ENCODE measurements at regions not wholly inside any gene's neighbourhood (a gene's known extent, or its start where the extent isn't known, plus 50 kb on each side); places are given as distances from the start of the nearest gene placed in this dataset.
"Not testable (repeated sequence)": the region's sequence is repeated elsewhere in the genome, so short reads cannot be mapped to it uniquely, and the experiment has no call there.

DNA sequence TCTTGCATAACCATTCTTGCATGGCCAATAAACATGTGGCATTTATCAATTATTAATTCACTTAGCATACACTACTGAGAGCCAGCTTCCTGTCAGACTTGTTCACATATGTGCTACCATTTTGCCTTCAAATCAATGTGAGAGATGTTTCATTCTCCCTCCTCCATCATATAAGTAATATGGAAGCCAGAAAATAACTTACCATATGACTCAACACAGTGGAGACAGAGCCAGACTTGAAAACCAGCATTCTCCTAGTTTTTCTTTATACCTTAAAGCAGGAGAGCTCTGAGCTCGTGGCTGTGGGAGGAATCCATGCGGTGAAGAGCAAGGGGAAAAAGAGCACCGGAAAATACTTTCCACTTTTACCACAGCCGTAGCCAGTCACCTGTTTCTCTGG, 215.0 kb upstream of the LRATD1 start:
- no peak for DNase-seq

- DNase-seq = no peak
These were observed 214.4 kb upstream of the LRATD1 start for GRCh38 chr2:14418115-14418514.

GRCh38 chr2:14420851-14421250, 211.7 kb upstream of the LRATD1 start:
- DNase-seq = no peak

DNA sequence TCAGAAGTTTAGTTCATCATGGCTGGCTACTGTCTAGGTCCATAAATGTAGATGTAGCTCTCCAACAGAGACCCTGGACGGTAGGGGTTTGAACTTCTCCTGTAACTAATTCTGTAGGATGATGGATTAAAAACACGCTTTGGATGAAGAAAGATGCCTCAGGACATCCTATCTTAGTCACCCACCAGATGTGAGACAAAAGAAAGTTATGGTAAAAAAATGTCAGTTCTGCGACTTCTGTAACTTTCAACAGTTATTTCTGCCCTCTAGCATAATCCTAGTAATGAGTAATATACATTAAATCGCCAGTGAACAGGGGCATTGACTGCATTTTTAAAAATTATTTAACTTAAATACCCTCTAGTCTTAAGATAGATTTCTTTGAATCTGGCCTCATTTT, 210.1 kb upstream of the LRATD1 start:
- no peak for DNase-seq

- no peak for DNase-seq
These were observed 209.2 kb upstream of the LRATD1 start for GRCh38 chr2:14423145-14423906.

DNA sequence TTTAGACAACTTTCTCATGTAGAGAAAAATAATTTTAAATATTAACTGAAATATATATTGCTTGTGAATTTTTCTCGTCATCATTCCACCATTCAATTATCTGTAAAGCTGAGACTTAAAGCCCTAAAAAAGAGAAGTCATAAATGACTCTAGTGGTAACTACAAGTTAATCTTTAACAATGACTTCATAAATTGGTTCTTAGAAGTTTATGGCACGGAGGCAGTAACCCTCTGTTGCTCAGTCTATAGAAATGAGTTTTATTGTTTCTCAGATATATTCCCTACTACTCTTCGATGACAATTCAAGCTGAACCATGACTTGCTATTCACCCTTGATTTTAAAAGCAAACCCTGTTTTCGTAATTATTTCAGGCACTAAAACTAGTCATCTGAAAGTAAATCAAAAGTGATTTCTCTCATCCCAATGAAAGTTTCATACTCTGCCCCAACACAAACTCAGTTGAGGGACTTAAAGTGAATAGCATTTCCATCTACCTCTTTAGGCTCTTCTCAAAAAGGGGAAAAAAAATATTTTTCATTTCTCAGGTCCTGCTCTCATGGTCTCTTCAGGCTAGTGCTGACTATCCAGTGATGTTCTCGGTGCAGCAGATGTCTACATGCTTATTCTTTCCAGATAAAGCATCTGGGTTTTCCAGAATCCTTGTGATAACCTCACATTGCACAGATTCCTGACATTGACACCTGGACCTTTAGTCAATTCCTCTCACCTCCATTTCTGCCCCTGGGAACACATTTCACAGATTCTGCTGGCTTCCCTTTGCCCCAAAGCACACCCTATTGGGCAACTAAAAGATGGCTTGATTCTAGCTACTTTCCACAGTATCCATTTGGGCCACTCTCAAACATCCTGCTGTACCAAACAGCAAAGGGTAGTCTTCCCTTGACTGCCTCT, 207.8 kb upstream of the LRATD1 start:
- DNase-seq = no peak

DNA sequence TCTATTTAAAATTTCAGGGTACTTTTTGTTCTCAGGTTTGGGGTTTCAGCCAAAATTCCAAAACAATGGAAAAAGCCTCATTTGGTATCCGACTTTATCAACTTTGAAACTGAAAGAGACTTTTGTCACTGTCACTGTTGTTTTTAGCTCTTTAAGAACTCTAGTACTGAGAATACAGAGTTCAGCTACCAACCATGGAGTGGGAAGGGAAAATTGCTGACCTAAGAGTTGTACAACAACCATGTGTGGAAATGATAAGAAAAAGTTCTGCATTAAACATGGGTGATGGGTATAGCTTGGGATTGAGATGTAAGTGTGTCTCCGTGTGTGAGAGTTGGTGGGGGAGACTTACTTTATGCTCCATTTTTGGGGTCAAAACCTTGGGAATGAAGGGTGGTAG, 206.6 kb upstream of the LRATD1 start:
- no peak for DNase-seq

DNA sequence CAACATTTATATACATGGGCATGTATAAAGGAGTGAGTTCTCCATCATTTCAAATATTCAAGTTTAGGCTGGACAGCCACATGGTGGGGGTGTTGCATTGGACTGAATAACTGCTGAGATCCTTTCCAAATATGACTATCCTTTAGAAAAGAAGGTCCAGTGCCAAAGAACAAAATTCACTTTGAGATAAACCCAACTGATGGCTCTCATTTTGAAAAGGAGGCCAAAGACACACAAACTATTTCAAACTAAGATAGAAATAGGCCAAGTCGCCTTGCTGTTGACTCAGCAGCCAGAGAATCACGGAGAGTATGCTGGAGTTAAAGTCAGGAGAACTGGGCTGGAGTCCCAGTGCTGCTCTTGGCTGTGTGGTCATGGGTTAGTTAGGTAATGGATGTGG, 204.5 kb upstream of the LRATD1 start:
- no peak for DNase-seq

DNA sequence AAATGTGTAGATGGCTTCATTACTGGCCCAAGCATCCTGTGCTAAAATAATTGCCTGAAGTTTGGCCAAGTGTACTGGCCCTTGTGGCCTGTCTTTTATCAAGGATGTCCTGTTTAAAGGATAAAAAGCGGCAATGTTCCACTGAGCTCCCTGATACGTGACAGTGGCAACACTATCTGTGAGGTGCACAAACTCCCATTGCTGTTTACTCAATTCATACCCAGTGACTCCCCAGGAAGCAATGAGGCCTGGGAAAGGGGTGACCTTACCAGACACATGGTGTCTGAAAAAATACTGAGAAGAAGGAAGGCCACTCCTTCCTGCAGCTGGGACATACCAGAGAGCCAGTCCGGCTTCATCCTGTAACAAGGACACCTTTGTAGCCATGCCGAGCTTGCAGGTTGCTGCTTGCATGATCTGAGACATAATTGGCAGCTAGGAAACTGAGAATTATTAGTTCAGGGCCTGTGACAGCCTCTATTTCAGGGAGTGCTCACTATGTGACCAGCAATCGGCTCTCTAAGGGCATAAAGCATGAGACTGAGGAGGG, 198.5 kb upstream of the LRATD1 start:
- DNase-seq = no peak

DNA sequence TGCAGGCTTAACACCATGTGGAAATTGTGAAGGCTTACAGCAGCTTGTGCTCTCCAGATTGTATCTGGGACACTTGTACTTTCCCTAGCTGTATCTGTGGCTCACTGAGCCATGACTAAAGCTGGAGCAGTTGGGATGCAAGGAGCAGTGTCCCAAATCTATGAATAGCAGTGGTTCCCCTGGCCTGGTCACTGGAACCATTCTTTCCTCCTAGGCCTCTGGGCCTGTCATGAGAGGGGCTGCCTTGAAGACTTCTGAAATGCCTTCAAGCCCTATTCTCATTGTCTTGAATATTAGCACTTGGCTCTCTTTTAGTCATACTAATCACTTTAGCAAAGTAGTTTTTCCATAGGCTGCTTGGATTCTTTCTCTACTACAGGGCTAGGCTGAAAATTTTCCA, 186.8 kb upstream of the LRATD1 start:
- no peak for DNase-seq

GRCh38 chr2:14448340-14448739, 184.2 kb upstream of the LRATD1 start:
- DNase-seq = no peak

- DNase-seq = no peak
These were observed 181.2 kb upstream of the LRATD1 start for GRCh38 chr2:14451312-14451711.

DNA sequence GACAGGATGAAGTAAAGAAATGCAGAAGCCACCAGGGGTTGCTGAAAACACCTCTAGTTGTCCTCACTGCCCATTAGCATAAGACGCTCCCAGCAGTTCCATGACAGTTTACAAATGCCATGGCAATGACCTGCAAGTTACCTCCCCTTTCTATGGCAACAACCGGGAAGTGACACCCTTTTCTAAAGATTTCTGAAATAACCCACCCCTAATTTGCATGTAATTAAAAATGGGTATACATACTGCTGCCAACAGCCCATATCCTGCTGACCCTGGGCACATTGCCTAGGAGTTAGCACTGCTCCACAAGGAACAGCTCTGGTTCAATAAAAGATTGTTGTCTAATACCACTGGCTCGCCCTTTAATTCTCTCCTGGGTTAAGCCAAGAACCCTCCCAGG, 178.3 kb upstream of the LRATD1 start:
- no peak for DNase-seq

DNA sequence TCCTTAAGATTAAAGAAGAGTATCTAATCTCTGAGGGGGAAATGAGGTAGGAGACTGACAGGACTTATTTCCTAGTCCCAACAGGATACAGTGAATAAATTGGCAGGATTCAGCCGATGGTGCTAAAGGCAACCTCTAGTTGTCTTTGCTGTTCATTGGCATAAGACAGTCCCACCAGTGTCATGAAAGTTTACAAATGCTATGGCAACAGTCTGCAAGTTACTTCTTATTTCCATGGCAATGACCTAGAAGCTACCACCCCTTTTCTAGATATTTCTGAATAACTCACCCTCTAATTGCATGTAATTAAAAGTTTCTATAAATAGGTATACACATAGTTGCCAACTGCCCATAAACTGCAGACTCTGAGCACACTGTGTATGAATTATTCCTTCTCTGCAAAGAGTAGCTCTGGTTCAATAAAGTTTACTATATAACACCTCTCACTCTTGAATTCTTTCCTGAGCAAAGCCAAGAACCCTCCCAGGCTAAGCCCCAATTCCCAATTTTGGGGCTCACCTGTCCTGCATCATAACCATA, 172.7 kb upstream of the LRATD1 start:
- DNase-seq = no peak

DNA sequence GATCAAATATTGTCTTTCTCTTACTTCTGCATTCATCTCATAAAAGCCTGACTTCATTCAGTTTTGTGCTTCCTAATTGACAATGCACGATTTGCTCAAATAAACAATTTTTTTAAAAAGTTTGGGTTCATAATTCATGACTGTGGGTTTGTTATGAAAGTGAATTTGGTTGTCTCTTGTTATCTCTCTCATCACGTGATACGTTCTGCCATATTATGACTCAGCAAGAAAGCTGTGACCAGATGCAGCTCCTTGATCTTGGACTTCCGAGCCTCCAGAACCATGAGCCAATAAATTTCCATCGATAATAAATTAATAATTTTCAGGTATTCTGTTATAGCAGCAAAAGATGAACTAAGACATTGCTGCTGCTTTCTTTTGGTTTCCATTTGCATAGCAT, 156.5 kb upstream of the LRATD1 start:
- no peak for DNase-seq

- no peak for DNase-seq
These were observed 153.0 kb upstream of the LRATD1 start for GRCh38 chr2:14479486-14479885.

- DNase-seq = no peak
These were observed 152.4 kb upstream of the LRATD1 start for GRCh38 chr2:14480120-14480519.

DNA sequence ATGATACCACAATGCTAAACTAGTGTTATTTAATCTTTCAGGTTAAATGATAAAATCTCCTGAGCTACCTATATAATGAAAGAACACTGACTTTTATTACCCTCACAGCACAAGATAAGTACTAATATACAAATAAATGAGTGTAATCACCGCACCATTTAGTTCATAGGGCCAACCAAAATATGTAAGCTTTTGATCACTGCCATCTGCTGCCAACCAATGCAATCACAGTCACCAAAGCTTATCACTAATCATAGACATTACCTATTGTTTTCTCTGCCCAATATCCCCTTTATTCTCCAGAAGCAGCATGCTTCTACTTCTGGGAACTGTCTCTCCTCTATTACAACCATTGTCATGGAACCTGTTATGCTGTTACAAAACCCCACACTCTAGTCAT, 151.6 kb upstream of the LRATD1 start:
- DNase-seq = no peak

DNA sequence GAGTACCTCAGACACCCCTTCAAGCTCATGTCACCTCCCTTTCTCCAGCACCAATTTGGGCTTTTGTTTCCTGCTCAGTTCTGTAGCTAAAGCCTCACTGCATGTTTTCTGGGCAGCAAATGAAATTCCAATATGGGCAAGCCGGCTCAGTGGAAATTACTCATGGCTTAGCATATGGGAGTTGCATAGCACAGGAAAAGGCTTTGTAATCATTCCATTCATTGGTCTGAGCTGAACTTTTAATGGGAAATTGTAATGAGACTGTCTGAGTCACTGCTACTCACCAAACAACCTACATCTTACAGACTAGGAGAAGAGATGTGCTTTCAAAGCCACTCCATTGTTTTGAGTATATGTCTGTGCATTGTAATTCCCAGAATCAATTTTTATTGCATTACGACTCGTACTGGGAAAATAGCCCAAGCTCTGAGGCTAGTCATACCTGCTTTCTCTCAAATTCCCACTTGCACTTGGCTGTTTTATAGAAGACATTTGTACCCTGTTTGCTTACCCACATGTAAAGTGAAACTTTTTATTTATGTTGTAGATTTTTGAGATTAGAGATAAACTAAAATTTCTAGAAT, 139.5 kb upstream of the LRATD1 start:
- DNase-seq = no peak

- DNase-seq = no peak
These were observed 137.8 kb upstream of the LRATD1 start for GRCh38 chr2:14494759-14495158.

DNA sequence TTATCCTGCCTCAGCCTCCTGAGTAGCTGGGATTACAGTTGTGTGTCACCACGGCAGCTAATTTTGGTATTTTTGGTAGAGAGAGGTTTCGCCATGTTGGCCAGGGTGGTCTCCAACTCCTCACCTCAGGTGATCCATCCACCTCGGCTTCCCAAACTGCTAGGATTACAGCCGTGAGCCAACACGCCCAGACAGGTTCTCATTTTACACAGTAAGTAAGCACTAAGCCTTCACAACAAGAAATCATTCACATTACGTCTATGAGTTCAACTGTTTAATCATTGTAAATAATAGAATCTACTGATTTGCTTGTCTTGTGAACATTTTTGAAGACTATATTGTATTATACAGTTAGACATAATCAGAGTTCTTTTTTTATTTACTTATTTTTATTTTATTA, 131.5 kb upstream of the LRATD1 start:
- no peak for DNase-seq

GRCh38 chr2:14506955-14507354, 125.6 kb upstream of the LRATD1 start:
- not testable (repeated sequence) for DNase-seq

GRCh38 chr2:14511541-14511940, 121.0 kb upstream of the LRATD1 start:
- DNase-seq = no peak
